HL-60 (cell line): ENCODE measurements at regions not wholly inside any gene's neighbourhood (a gene's known extent, or its start where the extent isn't known, plus 50 kb on each side); places are given as distances from the start of the nearest gene placed in this dataset.

Experiments used
- GABPA ChIP-seq: IDR thresholded peaks from 2 replicates; pipeline ENCODE4 v1.6.1; 2012; ENCODE audit warnings: low read depth
- POLR2AphosphoS5 ChIP-seq: IDR thresholded peaks from 2 replicates; pipeline ENCODE4 v1.6.1; 2012; ENCODE audit warnings: low read depth
- TF ChIP-seq, protein P1 (sequence below): IDR thresholded peaks from one replicate; pipeline ENCODE4 v1.5.1; 2011; ENCODE audit warnings: low read length, control low read depth, inconsistent platforms; ENCODE audit not compliant: insufficient read depth
- TF ChIP-seq, protein P2 (sequence below): IDR thresholded peaks from 2 replicates; pipeline ENCODE4 v1.6.1; 2012; ENCODE audit warnings: low read depth; ENCODE audit not compliant: insufficient replicate concordance

DNA sequence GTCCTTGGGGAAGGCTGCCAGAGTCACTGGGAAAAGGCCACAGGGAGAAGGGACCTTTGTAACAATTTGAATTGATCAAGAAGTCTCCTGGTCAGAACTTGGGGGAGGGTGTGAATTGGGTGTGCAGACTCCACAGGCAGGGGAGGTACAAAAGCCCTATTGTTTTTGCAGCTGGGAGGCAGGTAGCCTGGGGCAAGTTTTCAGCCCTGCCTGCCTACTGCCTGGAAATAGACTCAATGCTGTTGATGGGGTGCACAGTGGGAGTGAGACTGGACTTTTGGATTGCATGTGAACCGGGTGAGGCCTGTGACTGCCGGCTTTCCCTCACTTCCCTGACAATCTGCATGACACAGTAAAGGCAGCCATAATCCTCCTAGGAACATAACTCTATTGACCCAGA, 947.0 kb downstream of the REEP3 start:
- TF ChIP-seq, protein P1, sequence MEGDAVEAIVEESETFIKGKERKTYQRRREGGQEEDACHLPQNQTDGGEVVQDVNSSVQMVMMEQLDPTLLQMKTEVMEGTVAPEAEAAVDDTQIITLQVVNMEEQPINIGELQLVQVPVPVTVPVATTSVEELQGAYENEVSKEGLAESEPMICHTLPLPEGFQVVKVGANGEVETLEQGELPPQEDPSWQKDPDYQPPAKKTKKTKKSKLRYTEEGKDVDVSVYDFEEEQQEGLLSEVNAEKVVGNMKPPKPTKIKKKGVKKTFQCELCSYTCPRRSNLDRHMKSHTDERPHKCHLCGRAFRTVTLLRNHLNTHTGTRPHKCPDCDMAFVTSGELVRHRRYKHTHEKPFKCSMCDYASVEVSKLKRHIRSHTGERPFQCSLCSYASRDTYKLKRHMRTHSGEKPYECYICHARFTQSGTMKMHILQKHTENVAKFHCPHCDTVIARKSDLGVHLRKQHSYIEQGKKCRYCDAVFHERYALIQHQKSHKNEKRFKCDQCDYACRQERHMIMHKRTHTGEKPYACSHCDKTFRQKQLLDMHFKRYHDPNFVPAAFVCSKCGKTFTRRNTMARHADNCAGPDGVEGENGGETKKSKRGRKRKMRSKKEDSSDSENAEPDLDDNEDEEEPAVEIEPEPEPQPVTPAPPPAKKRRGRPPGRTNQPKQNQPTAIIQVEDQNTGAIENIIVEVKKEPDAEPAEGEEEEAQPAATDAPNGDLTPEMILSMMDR, result no peak
- TF ChIP-seq, protein P2, sequence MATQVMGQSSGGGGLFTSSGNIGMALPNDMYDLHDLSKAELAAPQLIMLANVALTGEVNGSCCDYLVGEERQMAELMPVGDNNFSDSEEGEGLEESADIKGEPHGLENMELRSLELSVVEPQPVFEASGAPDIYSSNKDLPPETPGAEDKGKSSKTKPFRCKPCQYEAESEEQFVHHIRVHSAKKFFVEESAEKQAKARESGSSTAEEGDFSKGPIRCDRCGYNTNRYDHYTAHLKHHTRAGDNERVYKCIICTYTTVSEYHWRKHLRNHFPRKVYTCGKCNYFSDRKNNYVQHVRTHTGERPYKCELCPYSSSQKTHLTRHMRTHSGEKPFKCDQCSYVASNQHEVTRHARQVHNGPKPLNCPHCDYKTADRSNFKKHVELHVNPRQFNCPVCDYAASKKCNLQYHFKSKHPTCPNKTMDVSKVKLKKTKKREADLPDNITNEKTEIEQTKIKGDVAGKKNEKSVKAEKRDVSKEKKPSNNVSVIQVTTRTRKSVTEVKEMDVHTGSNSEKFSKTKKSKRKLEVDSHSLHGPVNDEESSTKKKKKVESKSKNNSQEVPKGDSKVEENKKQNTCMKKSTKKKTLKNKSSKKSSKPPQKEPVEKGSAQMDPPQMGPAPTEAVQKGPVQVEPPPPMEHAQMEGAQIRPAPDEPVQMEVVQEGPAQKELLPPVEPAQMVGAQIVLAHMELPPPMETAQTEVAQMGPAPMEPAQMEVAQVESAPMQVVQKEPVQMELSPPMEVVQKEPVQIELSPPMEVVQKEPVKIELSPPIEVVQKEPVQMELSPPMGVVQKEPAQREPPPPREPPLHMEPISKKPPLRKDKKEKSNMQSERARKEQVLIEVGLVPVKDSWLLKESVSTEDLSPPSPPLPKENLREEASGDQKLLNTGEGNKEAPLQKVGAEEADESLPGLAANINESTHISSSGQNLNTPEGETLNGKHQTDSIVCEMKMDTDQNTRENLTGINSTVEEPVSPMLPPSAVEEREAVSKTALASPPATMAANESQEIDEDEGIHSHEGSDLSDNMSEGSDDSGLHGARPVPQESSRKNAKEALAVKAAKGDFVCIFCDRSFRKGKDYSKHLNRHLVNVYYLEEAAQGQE, result no peak
- no peak for TF ChIP-seq POLR2AphosphoS5
- no peak for TF ChIP-seq GABPA
